Kasumi-1 (cell line): ENCODE measurements at regions not wholly inside any gene's neighbourhood (a gene's known extent, or its start where the extent isn't known, plus 50 kb on each side); places are given as distances from the start of the nearest gene placed in this dataset.

Experiments
- DNase-seq, 2 experiments: peaks; one replicate each; lab custom pipeline; 2025; lab: John Stamatoyannopoulos, UW

GRCh38 chr9:1201901-1202300 lies 151.7 kb downstream of the DMRT2 start:
- DNase-seq, result no peak

DNA sequence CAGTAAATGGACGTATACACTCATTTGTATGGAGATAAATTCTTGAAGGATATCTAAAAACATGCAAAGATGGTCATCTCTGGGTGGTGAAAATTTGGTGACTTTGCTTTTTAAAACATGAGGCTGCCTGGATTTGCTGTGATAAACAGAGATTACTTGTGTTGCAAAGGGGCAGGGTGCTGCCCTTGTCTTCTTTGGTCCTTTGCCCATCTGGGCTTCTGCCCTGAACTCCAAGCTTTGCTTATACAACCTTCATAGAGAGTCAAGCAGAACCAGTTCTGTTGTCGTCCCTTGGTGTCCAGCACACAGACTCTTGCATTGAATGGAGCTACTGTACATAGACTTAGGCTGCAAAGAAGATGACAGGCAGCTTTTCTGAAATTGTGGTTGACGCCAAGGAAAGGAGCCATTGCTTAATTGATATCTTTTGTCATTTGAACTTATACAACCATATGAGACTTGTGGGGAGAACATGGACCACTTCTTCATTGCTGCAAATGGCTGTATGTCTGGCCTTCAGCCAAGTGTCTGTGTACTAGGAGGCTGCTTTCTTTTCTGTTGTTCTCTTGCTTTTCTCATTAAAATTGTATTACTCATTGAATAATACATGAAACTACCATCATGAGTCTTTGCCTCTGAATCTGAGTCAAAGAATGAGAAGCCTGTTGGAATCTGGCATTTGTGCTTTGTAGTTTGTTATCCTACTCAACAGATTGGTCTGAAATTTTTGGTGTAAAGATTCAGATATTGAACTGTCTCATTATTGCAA lies 152.5 kb downstream of the DMRT2 start:
- no peak for DNase-seq

DNA sequence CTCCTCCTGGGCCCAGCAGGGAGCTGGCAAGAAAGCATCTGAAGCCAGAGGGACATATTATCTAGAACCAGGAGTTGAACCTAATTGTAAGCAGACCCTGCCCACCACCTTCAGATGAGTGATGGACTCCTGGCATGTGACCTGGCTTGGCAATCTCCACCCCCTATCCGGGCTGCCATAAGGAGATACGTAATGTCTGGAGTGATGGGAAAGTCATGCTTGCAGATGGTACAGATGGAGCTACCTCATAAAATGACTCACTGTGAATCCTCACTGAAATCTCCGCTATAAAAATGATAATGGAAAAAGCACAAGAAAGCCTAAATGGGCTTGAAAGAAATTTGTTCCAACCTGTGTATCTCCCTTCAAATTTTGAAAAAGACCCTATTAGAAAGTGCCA lies 157.5 kb downstream of the DMRT2 start:
- DNase-seq, result no peak

- no peak for DNase-seq
Observed at GRCh38 chr9:1208157-1208556, 158.0 kb downstream of the DMRT2 start.

- DNase-seq, result no peak
Observed at GRCh38 chr9:1210954-1211353, 160.8 kb downstream of the DMRT2 start.

DNA sequence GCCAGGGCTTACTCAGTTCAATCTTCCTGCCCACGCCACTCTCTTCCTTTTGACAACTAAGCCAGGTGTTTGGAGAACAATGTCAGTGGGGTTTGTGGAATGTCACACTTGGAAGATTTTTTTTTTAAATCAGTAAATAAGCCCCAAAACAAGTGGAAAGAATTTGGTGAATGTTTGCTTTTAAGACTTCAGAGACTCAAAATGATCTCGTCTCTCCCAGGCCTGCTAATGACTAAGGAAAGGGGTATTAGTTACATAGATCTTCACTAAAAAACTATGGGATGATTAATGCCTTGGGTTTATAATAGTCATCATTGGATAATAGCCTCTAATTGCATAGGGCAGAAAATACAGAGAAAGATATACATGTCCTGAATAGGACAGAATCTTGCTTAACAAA lies 166.4 kb downstream of the DMRT2 start:
- DNase-seq, result no peak

DNA sequence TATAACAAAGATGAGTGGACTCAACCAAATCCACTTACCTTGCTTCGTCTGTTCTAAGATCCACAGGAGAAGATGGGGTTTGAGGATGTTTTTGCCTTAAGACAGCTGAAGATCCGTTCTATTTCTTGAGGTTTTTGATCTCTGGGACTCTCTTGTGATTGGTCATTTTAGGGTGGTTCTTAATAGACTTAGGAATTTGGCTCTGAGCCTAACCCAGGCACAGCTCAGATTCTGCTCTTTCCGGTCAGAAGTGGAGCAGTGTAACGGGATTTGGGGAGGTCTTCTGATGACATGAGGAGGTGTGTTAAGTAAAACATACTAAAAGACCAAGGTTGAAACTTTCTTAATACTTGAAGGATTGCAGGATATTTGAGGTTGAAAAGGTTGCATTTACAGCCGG lies 166.9 kb downstream of the DMRT2 start:
- DNase-seq, result no peak

- DNase-seq, result no peak
Observed at GRCh38 chr9:1219284-1219683, 169.1 kb downstream of the DMRT2 start.

GRCh38 chr9:1221298-1221697 lies 171.1 kb downstream of the DMRT2 start:
- DNase-seq, result no peak

GRCh38 chr9:1222511-1222910 lies 172.4 kb downstream of the DMRT2 start:
- no peak for DNase-seq

DNA sequence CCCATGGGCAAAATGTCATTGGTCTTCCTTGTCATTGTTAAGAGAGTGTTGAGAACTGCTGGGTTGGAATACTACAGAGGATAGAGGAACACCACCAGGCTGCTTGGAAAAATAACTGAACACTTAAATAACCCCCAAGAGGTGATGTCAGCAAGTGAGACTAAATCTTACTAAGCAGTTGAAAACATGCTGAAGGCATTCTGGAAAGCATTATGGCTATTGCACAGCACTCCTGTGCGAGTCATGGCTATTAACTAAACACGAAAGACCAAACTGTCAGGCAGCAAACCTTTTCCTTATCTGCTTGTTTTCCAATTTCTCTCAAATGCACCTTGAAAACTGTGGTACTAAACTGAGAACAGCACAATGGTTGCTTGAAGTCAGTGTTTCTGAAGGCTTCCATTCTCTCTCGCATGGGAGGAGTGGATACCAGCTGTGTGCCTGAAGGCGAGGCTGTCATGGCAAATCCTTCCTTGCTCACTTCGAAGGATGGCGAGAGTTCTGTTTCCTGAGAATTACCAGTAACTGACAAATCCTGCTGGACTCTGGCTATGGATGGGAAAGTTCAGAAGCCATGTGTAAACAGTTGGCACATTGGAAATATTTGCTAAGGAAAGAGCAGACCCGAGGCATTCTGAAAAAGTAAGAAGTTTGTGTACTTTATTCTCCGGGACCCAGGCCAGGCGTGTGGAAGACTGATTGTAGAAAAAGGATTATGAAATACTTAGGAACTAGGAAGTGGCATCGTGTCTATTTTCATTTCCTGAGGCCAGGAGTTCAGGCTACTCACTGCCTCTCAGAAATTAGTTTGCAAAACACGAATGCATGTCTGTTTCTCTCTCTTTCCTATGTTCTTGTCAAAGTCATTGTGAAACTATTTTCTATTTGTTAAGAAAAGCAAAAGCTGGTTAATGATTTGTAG lies 182.1 kb downstream of the DMRT2 start:
- DNase-seq, result peak; percentile 0

DNA sequence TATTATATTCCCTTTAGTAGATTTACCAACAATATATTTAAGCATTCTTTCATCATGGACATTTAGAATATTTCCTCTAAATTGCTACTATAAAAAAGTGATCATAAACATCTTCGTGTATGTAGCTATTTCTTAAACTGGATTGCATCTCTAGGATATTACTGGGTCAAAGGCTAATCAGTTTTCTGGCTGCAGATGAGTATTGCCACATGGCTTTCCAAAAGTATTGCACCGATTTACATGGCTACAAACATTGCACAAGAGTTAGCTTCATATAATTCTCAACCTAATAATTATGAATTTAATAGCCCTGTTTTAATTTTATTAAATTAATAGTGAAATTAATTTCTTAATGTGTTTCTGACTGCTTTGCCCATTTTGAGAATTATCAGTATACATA lies 183.4 kb downstream of the DMRT2 start:
- DNase-seq, result no peak

DNA sequence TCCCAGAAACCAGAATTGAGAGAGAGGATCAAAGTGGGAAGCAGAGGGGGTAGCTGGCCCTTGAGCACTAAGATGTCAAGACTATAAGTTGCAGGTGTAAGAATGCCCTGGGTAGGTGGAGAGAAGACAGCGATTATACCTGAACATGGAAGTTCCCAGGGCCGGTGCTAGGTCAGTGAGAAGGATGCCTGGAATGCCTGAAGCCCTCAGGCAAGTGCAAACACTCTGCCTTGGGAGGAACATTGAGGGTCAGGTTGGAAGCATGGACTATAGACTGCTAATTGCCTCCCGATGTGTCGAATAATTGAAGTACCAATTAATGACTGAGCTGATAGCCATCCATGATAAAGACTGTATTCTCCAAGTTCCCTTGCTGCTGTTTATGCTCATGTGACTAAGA lies 185.5 kb downstream of the DMRT2 start:
- no peak for DNase-seq

DNA sequence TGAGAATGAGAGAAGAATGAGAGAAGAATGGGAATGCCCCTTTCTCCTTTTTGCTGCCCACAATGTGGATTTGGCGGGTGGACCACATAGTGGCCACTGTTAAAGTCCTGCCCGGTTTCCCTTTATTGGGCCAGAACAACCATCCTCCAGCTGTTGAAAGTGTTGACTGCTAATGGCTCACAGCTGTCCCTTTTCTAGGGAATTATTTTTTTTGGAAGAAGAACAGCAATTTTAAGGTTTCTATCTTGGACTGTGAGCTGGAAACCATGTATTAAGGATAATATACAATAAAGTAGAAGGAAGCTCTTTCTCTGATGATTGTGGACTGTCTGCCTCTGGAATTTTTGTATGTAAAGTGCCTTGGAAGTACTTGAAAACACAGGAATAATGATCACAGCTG lies 185.9 kb downstream of the DMRT2 start:
- DNase-seq, result no peak

GRCh38 chr9:1238407-1238806 lies 188.2 kb downstream of the DMRT2 start:
- no peak for DNase-seq

GRCh38 chr9:1248743-1249142 lies 198.6 kb downstream of the DMRT2 start:
- no peak for DNase-seq

- no peak for DNase-seq
Observed at GRCh38 chr9:1253064-1253979, 203.2 kb downstream of the DMRT2 start.

- DNase-seq, result no peak
Observed at GRCh38 chr9:1254071-1254470, 203.9 kb downstream of the DMRT2 start.

DNA sequence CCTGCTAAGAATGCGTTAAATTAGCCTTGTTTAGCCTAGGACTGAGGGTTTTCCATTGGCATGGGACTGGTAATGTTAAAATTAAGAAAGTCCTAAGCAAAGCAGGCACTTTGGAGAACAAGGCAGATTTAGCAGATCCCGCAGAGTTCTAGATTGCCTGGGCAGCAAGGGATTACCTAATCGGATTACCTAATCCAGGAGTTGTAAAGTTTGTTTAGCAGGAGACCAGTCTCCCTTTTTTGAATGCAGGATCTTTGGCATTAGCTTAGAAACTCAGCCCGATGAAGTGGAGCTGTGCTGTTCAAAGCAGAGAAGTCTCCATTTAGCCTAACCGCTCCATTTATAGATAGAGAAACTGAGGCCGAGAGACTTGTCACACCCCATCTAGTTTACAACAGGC lies 206.0 kb downstream of the DMRT2 start:
- no peak for DNase-seq

- DNase-seq, result no peak
Observed at GRCh38 chr9:1261266-1261665, 211.1 kb downstream of the DMRT2 start.

DNA sequence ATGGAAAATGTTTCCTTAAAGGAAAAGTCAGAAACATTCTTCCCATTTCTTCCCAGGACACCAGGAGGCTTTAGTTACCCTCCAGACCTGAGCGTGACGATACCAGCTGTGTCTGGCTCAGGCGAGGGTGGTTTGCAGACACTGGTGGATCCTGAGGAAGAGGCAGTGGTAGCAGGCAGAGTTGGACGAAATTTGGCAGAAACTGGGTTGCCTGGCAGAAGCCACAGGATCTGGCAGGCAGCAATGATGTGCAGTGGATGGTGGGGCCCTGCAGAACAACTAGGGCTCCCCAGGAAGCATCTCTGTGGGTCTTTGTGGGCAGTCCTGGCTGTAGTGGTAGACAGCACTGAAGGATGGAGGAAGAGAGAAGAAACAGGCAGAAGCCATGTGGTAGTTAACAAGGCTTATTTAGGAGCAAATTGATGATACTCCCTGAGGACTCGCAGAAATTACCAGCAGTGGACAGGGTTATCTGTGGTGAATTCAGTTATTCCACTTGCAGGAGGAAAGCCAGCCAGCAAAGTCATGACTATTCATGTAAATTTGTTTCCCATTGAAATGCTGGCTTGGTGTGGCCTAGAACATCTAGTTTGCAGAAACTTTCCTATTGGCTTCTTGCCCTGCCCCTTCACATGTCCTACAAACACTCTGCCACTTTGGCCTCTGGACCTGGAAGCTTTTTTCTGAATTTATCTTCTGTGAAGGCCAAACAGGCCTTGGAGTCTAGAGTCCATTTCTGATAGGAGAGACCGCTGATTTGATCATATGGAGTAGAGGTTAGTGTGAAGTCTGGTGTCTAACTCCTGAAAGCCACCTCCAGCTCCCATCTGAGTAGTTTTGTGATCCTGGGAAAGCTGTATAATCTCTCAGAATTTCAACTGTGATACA lies 212.0 kb downstream of the DMRT2 start:
- no peak for DNase-seq
